A549 (cell line): ENCODE measurements at regions not wholly inside any gene's neighbourhood (a gene's known extent, or its start where the extent isn't known, plus 50 kb on each side); places are given as distances from the start of the nearest gene placed in this dataset.

Source experiments
- ATAC-seq, 2 experiments: fragments of 200-7000 bp in 1 of 2; fragments of >200 bp in 1 of 2; cut with Nextera tagmentation in 1 of 2; cut with Tn5 transposase in 1 of 2; 3 replicates each; pipeline versions ENCODE4 v1.8.0 to v1.9.1; 2018 to 2020; ENCODE audit warnings: mild to moderate bottlenecking in 1 of 2, moderate library complexity in 1 of 2
- CTCF ChIA-PET: fragments of 300-600 bp; sonication (Branson Sonifier 250); formaldehyde crosslinking; extraction: SDS; loops from one replicate; lab custom pipeline; 2021; ENCODE audit warnings: antibody characterized with exemption, inconsistent platforms; lab: Yijun Ruan, JAX
- POLR2A ChIA-PET: fragments of 350-600 bp; formaldehyde crosslinking; extraction: SDS; loops from one replicate; lab custom pipeline; 2021; ENCODE audit warnings: antibody characterized with exemption, inconsistent platforms; lab: Yijun Ruan, JAX
- DNase-seq, 2 experiments: peaks; one replicate each; pipeline versions ENCODE4 v3.0.0 to v3.0.0-alpha.2; 2011 to 2016; ENCODE audit warnings: low read depth in 1 of 2, low spot score in 1 of 2
- FAIRE-seq: peaks from 2 replicates; lab custom pipeline; 2011; peaks lifted over from hg19 to GRCh38; lab: Jason Lieb, UNC
- H3K27ac ChIP-seq, 2 experiments: fragments of >200 bp; sonication (Bioruptor Twin); formaldehyde crosslinking; 3 replicates each; pipeline ENCODE4 v1.5.1; 2016 to 2017
- H3K4me1 ChIP-seq: fragments of >200 bp; sonication (Bioruptor Twin); formaldehyde crosslinking; 3 replicates; pipeline ENCODE4 v1.6.1; 2016
- H3K4me2 ChIP-seq: fragments of >200 bp; sonication (Bioruptor Twin); formaldehyde crosslinking; 3 replicates; pipeline ENCODE4 v1.6.1; 2016
- H3K4me3 ChIP-seq: fragments of >200 bp; sonication (Bioruptor Twin); formaldehyde crosslinking; 3 replicates; pipeline ENCODE4 v1.5.1; 2016
- H3K9me3 ChIP-seq: fragments of >200 bp; sonication (Bioruptor Twin); formaldehyde crosslinking; 3 replicates; pipeline ENCODE4 v1.6.1; 2016
- BCL3 ChIP-seq: fragments of >200 bp; sonication (Bioruptor Twin); formaldehyde crosslinking; IDR thresholded peaks from 3 replicates; pipeline ENCODE4 v1.6.1; 2016
- CBX2 ChIP-seq: fragments of 200-600 bp; sonication (generic); IDR thresholded peaks from 2 replicates; pipeline ENCODE4 v1.6.1; 2016; ENCODE audit warnings: low read depth, mild to moderate bottlenecking, borderline replicate concordance
- CEBPB ChIP-seq, 2 experiments: fragments of >200 bp in 1 of 2; sonication (Bioruptor Twin) in 1 of 2; formaldehyde crosslinking in 1 of 2; IDR thresholded peaks; 2 replicates each; pipeline ENCODE4 v1.6.1; 2012 to 2016
- CHD2 ChIP-seq: fragments of 150-350 bp; IDR thresholded peaks from 2 replicates; pipeline ENCODE4 v1.6.1; 2014; ENCODE audit warnings: low read length; ENCODE audit not compliant: partially characterized antibody
- CTCF ChIP-seq: fragments of >200 bp; sonication (Bioruptor Twin); formaldehyde crosslinking; IDR thresholded peaks from 3 replicates; pipeline ENCODE4 v1.5.1; 2016
- ESRRA ChIP-seq: fragments of 150-350 bp; IDR thresholded peaks from 2 replicates; pipeline ENCODE4 v1.6.1; 2014; ENCODE audit warnings: mild to moderate bottlenecking, low read length, borderline replicate concordance
- FOSB ChIP-seq: fragments of 250-450 bp; sonication (Bioruptor Pico); IDR thresholded peaks from 2 replicates; pipeline ENCODE4 v1.5.0; 2020; ENCODE audit warnings: mild to moderate bottlenecking, moderate library complexity
- FOXS1 ChIP-seq: fragments of 250-450 bp; sonication (Bioruptor Pico); IDR thresholded peaks from 2 replicates; pipeline ENCODE4 v1.5.0; 2020; ENCODE audit warnings: mild to moderate bottlenecking, moderate library complexity
- HES2 ChIP-seq: fragments of >200 bp; sonication (Bioruptor Twin); formaldehyde crosslinking; IDR thresholded peaks from 2 replicates; pipeline ENCODE4 v1.6.1; 2016
- HOXB5 ChIP-seq: fragments of 250-450 bp; sonication (Bioruptor Pico); IDR thresholded peaks from 2 replicates; pipeline ENCODE4 v1.5.0; 2020; ENCODE audit warnings: mild to moderate bottlenecking, moderate library complexity
- JUN ChIP-seq, 2 experiments: fragments of >200 bp; sonication (Bioruptor Twin); formaldehyde crosslinking; IDR thresholded peaks; 2 replicates in 1 of 2; 3 replicates in 1 of 2; pipeline ENCODE4 v1.6.1; 2016 to 2017
- PBX3 ChIP-seq: IDR thresholded peaks from 2 replicates; pipeline ENCODE4 v1.6.1; 2012
- POLR2A ChIP-seq: IDR thresholded peaks from 2 replicates; pipeline ENCODE4 v1.6.1; 2012; ENCODE audit warnings: mild to moderate bottlenecking, low read length
- POLR2AphosphoS2 ChIP-seq: conservative IDR thresholded peaks from 2 replicates; pipeline ENCODE4 v1.6.1; 2012; ENCODE audit warnings: low read length, improper control_type of control experiment, inconsistent platforms
- RAD21 ChIP-seq, 2 experiments: fragments of >200 bp in 1 of 2; sonication (Bioruptor Twin) in 1 of 2; formaldehyde crosslinking in 1 of 2; IDR thresholded peaks in 1 of 2; conservative IDR thresholded peaks in 1 of 2; 2 replicates in 1 of 2; 3 replicates in 1 of 2; pipeline ENCODE4 v1.6.1; 2012 to 2018; ENCODE audit warnings: inconsistent platforms in 1 of 2
- RFX5 ChIP-seq: fragments of 450-650 bp; IDR thresholded peaks from 2 replicates; pipeline ENCODE4 v1.7.1; 2014; ENCODE audit warnings: antibody characterized with exemption, mild to moderate bottlenecking, moderate library complexity
- SMC3 ChIP-seq: fragments of >200 bp; sonication (Bioruptor Twin); formaldehyde crosslinking; IDR thresholded peaks from 3 replicates; pipeline ENCODE4 v1.6.1; 2018; ENCODE audit warnings: inconsistent platforms
- TP53 ChIP-seq: fragments of 250-450 bp; sonication (Bioruptor Pico); IDR thresholded peaks from 2 replicates; pipeline ENCODE4 v1.5.0; 2021; ENCODE audit warnings: mild to moderate bottlenecking, moderate library complexity
- ZC3H11A ChIP-seq: fragments of 450-650 bp; IDR thresholded peaks from 2 replicates; pipeline ENCODE4 v1.6.1; 2014; ENCODE audit warnings: antibody characterized with exemption, mild to moderate bottlenecking
- ZNF302 ChIP-seq: fragments of 250-450 bp; sonication (Bioruptor Pico); IDR thresholded peaks from 2 replicates; pipeline ENCODE4 v1.9.0; 2021; ENCODE audit warnings: inconsistent platforms, mild to moderate bottlenecking, moderate library complexity
- ZSCAN20 ChIP-seq: fragments of 250-450 bp; sonication (Bioruptor Pico); IDR thresholded peaks from 2 replicates; pipeline ENCODE4 v1.8.0; 2022; ENCODE audit warnings: mild to moderate bottlenecking, moderate library complexity
- WGBS: methylation state at CpG from one replicate; pipeline ENCODE4 v1.1.6; 2017; ENCODE audit errors: missing lambda C conversion rate; 5-methylcytosine and 5-hydroxymethylcytosine counted together
- TF ChIP-seq, protein P1 (sequence below): fragments of 450-650 bp; IDR thresholded peaks from 2 replicates; pipeline ENCODE4 v1.6.1; 2014; ENCODE audit warnings: antibody characterized with exemption

GRCh38 chr14:95808371-95808770 is 68.3 kb upstream of the TUNAR start:
- FAIRE-seq: no peak
- CTCF ChIA-PET: no interaction called here
- WGBS: no CpG with 5 or more reads among the region's 1 CpG

DNA sequence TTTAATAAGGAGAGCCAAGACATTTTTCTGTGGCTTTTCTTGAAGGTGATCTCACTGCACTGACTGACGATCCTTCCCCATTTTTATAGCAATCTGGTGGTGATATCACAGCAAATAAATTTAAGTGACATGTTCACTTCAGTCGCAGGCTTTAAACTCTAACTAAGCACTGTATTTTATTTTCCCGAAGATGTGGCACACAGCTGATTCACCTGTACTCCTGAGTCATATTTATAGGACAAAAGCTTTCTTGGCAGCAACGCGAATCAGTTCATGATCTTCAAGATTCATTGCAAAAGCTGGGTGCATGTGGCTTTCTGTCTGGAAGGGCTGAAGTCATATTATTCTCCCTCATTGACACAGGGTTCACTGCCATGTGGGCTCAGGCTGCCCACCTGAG is 79.8 kb upstream of the TUNAR start:
- ChIA-PET CTCF (interaction anchor here (1.4 to 2.9 kb wide), 2 partner anchors 22 to 23 kb away, joined by 4 to 13 read pairs; no protein-coding TSS in a partner anchor), POLR2A (interaction anchor here (0.7 kb wide), 1 partner anchor 1316 kb away, joined by 3 read pairs; no protein-coding TSS in a partner anchor)
- Histone ChIP-seq H3K27ac (no peak overlapping the region), H3K9me3 (no peaks in the 10 kb centered on the region), H3K4me3 (no peak overlapping the region), H3K4me2 (no peak overlapping the region), H3K4me1 (no peaks in the 10 kb centered on the region)
- WGBS: 11% methylated on average over 5 of the region's 5 CpGs
- FAIRE-seq (no peak), ATAC-seq (no peak), DNase-seq (no peak)
- TF ChIP-seq CEBPB (IDR thresholded peaks at IDR 0.05) (no peak), PBX3 (no peak), POLR2A (no peak), HOXB5 (CRISPR knock-in tag) (no peak), ESRRA (no peak), BCL3 (no peak), JUN (IDR thresholded peaks at IDR 0.05) (no peak), HES2 (no peak), RFX5 (no peak), CHD2 (no peak), FOSB (CRISPR knock-in tag) (no peak)

More at GRCh38 chr14:95808371-95808770, 68.3 kb upstream of the TUNAR start:
- Histone ChIP-seq H3K4me3 (no peak overlapping the region), H3K27ac (no peak overlapping the region), H3K4me2 (no peak overlapping the region), H3K4me1 (no peaks in the 10 kb centered on the region), H3K9me3 (no peaks in the 10 kb centered on the region)
- POLR2A ChIA-PET: no interaction called here
- no peak for DNase-seq
- TF ChIP-seq SMC3: no peak
- TF ChIP-seq TP53 (CRISPR knock-in tag): no peak
- no peak for TF ChIP-seq FOXS1 (CRISPR knock-in tag)
- no peak for TF ChIP-seq RAD21 (conservative IDR thresholded peaks at IDR 0.05 in 1 of 2, IDR thresholded peaks at IDR 0.05 in 1 of 2)
- TF ChIP-seq CTCF: no peak
- TF ChIP-seq, protein P1, sequence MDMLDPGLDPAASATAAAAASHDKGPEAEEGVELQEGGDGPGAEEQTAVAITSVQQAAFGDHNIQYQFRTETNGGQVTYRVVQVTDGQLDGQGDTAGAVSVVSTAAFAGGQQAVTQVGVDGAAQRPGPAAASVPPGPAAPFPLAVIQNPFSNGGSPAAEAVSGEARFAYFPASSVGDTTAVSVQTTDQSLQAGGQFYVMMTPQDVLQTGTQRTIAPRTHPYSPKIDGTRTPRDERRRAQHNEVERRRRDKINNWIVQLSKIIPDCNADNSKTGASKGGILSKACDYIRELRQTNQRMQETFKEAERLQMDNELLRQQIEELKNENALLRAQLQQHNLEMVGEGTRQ: no peak
- no peak for TF ChIP-seq POLR2AphosphoS2
- TF ChIP-seq CBX2: no peak
- no peak for TF ChIP-seq ZC3H11A
- no peak for TF ChIP-seq ZNF302 (CRISPR knock-in tag)
- TF ChIP-seq ZSCAN20 (CRISPR knock-in tag): no peak
- no peak for ATAC-seq
